GM12878 (cell line): ENCODE measurements at regions not wholly inside any gene's neighbourhood (a gene's known extent, or its start where the extent isn't known, plus 50 kb on each side); places are given as distances from the start of the nearest gene placed in this dataset.

Source experiments
- EZH2 ChIP-seq: IDR thresholded peaks from 2 replicates; pipeline ENCODE4 v1.6.1; 2012; ENCODE audit warnings: low read depth, mild to moderate bottlenecking, control low read depth, inconsistent platforms, low read length, borderline replicate concordance; ENCODE audit not compliant: control insufficient read depth
- POLR2AphosphoS5 ChIP-seq: IDR thresholded peaks from 2 replicates; pipeline ENCODE4 v1.6.1; 2011; ENCODE audit warnings: mild to moderate bottlenecking, low read length, inconsistent platforms
- TF ChIP-seq, protein P1 (sequence below): fragments of 450-650 bp; IDR thresholded peaks from 2 replicates; pipeline ENCODE4 v1.6.1; 2017; ENCODE audit warnings: antibody characterized with exemption, mild to moderate bottlenecking, moderate library complexity
- TF ChIP-seq, protein P2 (sequence below): fragments of 450-650 bp; IDR thresholded peaks from 2 replicates; pipeline ENCODE4 v1.6.1; 2016; ENCODE audit warnings: mild to moderate bottlenecking, moderate library complexity, borderline replicate concordance
- TF ChIP-seq, protein P3 (sequence below), 3 experiments: IDR thresholded peaks in 2 of 3; conservative IDR thresholded peaks in 1 of 3; 2 replicates each; pipeline ENCODE4 v1.5.1; 2011; ENCODE audit warnings: low read depth in 3 of 3, low read length in 3 of 3, mild to moderate bottlenecking in 3 of 3, control low read depth in 2 of 3, moderate library complexity in 2 of 3, inconsistent platforms in 1 of 3, mixed read lengths in 1 of 3; ENCODE audit not compliant: control insufficient read depth in 2 of 3, insufficient read depth in 1 of 3; ENCODE audit errors: extremely low read depth in 1 of 3
- TF ChIP-seq, protein P4 (sequence below): IDR thresholded peaks from 2 replicates; pipeline ENCODE4 v1.6.1; 2012; ENCODE audit warnings: mild to moderate bottlenecking, low read depth, low read length

DNA sequence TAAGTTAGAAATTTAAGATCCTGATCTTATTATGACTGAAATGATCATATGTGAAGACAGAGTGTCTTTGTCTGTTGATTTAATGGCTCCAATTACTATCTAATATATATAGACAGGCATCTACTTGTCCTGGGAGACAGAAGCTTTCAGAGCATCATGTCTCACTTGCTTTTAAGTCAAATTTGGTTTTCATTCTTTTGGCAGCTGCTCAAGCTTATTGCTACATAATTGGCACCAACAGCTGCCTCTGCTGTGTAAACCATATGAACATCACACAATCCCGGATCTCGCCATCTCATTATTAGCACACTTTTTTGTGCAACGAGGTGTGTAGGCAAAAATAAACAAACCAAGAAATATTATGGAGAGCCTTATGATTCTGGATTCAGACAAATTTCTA is 1717.9 kb downstream of the EFNA5 start:
- TF ChIP-seq, protein P1, sequence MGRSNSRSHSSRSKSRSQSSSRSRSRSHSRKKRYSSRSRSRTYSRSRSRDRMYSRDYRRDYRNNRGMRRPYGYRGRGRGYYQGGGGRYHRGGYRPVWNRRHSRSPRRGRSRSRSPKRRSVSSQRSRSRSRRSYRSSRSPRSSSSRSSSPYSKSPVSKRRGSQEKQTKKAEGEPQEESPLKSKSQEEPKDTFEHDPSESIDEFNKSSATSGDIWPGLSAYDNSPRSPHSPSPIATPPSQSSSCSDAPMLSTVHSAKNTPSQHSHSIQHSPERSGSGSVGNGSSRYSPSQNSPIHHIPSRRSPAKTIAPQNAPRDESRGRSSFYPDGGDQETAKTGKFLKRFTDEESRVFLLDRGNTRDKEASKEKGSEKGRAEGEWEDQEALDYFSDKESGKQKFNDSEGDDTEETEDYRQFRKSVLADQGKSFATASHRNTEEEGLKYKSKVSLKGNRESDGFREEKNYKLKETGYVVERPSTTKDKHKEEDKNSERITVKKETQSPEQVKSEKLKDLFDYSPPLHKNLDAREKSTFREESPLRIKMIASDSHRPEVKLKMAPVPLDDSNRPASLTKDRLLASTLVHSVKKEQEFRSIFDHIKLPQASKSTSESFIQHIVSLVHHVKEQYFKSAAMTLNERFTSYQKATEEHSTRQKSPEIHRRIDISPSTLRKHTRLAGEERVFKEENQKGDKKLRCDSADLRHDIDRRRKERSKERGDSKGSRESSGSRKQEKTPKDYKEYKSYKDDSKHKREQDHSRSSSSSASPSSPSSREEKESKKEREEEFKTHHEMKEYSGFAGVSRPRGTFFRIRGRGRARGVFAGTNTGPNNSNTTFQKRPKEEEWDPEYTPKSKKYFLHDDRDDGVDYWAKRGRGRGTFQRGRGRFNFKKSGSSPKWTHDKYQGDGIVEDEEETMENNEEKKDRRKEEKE, result no peak
- TF ChIP-seq EZH2 (no peak), POLR2AphosphoS5 (no peak)
- TF ChIP-seq, protein P2, sequence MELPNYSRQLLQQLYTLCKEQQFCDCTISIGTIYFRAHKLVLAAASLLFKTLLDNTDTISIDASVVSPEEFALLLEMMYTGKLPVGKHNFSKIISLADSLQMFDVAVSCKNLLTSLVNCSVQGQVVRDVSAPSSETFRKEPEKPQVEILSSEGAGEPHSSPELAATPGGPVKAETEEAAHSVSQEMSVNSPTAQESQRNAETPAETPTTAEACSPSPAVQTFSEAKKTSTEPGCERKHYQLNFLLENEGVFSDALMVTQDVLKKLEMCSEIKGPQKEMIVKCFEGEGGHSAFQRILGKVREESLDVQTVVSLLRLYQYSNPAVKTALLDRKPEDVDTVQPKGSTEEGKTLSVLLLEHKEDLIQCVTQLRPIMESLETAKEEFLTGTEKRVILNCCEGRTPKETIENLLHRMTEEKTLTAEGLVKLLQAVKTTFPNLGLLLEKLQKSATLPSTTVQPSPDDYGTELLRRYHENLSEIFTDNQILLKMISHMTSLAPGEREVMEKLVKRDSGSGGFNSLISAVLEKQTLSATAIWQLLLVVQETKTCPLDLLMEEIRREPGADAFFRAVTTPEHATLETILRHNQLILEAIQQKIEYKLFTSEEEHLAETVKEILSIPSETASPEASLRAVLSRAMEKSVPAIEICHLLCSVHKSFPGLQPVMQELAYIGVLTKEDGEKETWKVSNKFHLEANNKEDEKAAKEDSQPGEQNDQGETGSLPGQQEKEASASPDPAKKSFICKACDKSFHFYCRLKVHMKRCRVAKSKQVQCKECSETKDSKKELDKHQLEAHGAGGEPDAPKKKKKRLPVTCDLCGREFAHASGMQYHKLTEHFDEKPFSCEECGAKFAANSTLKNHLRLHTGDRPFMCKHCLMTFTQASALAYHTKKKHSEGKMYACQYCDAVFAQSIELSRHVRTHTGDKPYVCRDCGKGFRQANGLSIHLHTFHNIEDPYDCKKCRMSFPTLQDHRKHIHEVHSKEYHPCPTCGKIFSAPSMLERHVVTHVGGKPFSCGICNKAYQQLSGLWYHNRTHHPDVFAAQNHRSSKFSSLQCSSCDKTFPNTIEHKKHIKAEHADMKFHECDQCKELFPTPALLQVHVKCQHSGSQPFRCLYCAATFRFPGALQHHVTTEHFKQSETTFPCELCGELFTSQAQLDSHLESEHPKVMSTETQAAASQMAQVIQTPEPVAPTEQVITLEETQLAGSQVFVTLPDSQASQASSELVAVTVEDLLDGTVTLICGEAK, result no peak
- TF ChIP-seq, protein P3, sequence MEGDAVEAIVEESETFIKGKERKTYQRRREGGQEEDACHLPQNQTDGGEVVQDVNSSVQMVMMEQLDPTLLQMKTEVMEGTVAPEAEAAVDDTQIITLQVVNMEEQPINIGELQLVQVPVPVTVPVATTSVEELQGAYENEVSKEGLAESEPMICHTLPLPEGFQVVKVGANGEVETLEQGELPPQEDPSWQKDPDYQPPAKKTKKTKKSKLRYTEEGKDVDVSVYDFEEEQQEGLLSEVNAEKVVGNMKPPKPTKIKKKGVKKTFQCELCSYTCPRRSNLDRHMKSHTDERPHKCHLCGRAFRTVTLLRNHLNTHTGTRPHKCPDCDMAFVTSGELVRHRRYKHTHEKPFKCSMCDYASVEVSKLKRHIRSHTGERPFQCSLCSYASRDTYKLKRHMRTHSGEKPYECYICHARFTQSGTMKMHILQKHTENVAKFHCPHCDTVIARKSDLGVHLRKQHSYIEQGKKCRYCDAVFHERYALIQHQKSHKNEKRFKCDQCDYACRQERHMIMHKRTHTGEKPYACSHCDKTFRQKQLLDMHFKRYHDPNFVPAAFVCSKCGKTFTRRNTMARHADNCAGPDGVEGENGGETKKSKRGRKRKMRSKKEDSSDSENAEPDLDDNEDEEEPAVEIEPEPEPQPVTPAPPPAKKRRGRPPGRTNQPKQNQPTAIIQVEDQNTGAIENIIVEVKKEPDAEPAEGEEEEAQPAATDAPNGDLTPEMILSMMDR (IDR thresholded peaks at IDR 0.05 in 2 of 3, conservative IDR thresholded peaks at IDR 0.05 in 1 of 3; ENCODE audit: control insufficient read depth in 2 of 3, extremely low read depth in 1 of 3, insufficient read depth in 1 of 3, low read depth in 3 of 3, low read length in 3 of 3), result no peak
- TF ChIP-seq, protein P4, sequence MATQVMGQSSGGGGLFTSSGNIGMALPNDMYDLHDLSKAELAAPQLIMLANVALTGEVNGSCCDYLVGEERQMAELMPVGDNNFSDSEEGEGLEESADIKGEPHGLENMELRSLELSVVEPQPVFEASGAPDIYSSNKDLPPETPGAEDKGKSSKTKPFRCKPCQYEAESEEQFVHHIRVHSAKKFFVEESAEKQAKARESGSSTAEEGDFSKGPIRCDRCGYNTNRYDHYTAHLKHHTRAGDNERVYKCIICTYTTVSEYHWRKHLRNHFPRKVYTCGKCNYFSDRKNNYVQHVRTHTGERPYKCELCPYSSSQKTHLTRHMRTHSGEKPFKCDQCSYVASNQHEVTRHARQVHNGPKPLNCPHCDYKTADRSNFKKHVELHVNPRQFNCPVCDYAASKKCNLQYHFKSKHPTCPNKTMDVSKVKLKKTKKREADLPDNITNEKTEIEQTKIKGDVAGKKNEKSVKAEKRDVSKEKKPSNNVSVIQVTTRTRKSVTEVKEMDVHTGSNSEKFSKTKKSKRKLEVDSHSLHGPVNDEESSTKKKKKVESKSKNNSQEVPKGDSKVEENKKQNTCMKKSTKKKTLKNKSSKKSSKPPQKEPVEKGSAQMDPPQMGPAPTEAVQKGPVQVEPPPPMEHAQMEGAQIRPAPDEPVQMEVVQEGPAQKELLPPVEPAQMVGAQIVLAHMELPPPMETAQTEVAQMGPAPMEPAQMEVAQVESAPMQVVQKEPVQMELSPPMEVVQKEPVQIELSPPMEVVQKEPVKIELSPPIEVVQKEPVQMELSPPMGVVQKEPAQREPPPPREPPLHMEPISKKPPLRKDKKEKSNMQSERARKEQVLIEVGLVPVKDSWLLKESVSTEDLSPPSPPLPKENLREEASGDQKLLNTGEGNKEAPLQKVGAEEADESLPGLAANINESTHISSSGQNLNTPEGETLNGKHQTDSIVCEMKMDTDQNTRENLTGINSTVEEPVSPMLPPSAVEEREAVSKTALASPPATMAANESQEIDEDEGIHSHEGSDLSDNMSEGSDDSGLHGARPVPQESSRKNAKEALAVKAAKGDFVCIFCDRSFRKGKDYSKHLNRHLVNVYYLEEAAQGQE, result no peak
